RWPE2 (cell line): ENCODE measurements at regions not wholly inside any gene's neighbourhood (a gene's known extent, or its start where the extent isn't known, plus 50 kb on each side); places are given as distances from the start of the nearest gene placed in this dataset.
"Not testable (repeated sequence)": the region's sequence is repeated elsewhere in the genome, so short reads cannot be mapped to it uniquely, and the experiment has no call there.

Source experiments
- ATAC-seq: fragments of 200-7000 bp; cut with Tn5 transposase; 3 replicates; pipeline ENCODE4 v1.9.1; 2021; ENCODE audit warnings: low read depth
- DNase-seq: peaks from one replicate; pipeline ENCODE4 v3.0.0-alpha.2; 2020; ENCODE audit warnings: low spot score
- H3K27ac ChIP-seq: fragments of 450-650 bp; 2 replicates; pipeline ENCODE4 v1.5.1; 2017; ENCODE audit warnings: mild to moderate bottlenecking; ENCODE audit not compliant: poor library complexity, severe bottlenecking
- H3K27me3 ChIP-seq: fragments of 250-450 bp; sonication (Bioruptor Pico); 2 replicates; pipeline ENCODE4 v1.5.1; 2021; ENCODE audit warnings: mild to moderate bottlenecking, moderate library complexity; ENCODE audit not compliant: insufficient read depth, poor library complexity, severe bottlenecking
- H3K36me3 ChIP-seq: fragments of 250-450 bp; sonication (Bioruptor Pico); 2 replicates; pipeline ENCODE4 v1.5.1; 2020; ENCODE audit warnings: low read depth, mild to moderate bottlenecking, moderate library complexity
- H3K4me1 ChIP-seq: fragments of 250-450 bp; sonication (Bioruptor Pico); 2 replicates; pipeline ENCODE4 v1.5.1; 2021; ENCODE audit warnings: mild to moderate bottlenecking, moderate library complexity; ENCODE audit not compliant: insufficient read depth, poor library complexity, severe bottlenecking
- H3K4me3 ChIP-seq: fragments of 250-450 bp; sonication (Bioruptor Pico); 2 replicates; pipeline ENCODE4 v1.5.1; 2021; ENCODE audit warnings: mild to moderate bottlenecking, moderate library complexity; ENCODE audit not compliant: severe bottlenecking
- H3K9me3 ChIP-seq: fragments of 250-450 bp; sonication (Bioruptor Pico); 2 replicates; pipeline ENCODE4 v1.5.1; 2021; ENCODE audit warnings: mild to moderate bottlenecking, moderate library complexity; ENCODE audit not compliant: severe bottlenecking
- TF ChIP-seq, protein P1 (sequence below): fragments of 450-650 bp; IDR thresholded peaks from one replicate; pipeline ENCODE4 v1.5.1; 2017; ENCODE audit warnings: mild to moderate bottlenecking, moderate library complexity; ENCODE audit not compliant: poor library complexity, severe bottlenecking

DNA sequence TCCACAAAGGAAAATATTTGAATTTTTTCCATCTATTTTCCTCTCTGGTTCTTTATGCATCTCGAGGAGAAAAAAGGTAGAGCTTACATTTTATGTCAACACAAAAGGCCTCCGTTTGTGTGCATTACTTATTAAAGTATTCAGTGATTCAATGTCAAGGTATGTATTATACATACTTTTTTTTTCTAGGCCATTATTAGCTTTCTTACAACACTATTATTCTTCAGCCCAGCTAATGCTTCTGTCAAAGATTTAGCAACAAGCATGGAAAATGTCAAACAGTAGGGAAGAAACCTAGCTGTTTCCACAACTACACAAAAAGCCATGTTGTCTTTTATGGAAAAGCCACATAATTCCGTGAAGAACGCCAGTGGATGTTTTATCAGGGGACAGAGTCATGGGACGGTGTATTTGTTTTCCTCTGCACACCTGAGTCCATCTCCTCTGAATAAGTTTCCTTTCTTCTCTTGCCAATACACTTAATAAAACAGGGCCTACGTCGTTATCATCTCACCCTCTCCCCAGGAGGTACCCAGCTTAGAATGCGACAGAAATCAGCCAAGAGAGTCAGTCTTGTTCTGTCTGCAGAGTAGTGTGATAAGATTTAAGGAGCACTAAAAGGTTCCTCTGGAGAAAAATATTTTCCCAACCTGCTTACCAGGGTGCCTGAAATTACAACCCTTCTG, 209.7 kb upstream of the AUTS2 start:
- ATAC-seq (no peak), DNase-seq (no peak)
- Histone ChIP-seq H3K27ac (no peak overlapping the region), H3K36me3 (no peaks in the 10 kb centered on the region), H3K9me3 (no peaks in the 10 kb centered on the region), H3K4me3 (no peak overlapping the region), H3K27me3 (no peaks in the 10 kb centered on the region), H3K4me1 (no peaks in the 10 kb centered on the region)
- TF ChIP-seq, protein P1, sequence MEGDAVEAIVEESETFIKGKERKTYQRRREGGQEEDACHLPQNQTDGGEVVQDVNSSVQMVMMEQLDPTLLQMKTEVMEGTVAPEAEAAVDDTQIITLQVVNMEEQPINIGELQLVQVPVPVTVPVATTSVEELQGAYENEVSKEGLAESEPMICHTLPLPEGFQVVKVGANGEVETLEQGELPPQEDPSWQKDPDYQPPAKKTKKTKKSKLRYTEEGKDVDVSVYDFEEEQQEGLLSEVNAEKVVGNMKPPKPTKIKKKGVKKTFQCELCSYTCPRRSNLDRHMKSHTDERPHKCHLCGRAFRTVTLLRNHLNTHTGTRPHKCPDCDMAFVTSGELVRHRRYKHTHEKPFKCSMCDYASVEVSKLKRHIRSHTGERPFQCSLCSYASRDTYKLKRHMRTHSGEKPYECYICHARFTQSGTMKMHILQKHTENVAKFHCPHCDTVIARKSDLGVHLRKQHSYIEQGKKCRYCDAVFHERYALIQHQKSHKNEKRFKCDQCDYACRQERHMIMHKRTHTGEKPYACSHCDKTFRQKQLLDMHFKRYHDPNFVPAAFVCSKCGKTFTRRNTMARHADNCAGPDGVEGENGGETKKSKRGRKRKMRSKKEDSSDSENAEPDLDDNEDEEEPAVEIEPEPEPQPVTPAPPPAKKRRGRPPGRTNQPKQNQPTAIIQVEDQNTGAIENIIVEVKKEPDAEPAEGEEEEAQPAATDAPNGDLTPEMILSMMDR, result no peak

DNA sequence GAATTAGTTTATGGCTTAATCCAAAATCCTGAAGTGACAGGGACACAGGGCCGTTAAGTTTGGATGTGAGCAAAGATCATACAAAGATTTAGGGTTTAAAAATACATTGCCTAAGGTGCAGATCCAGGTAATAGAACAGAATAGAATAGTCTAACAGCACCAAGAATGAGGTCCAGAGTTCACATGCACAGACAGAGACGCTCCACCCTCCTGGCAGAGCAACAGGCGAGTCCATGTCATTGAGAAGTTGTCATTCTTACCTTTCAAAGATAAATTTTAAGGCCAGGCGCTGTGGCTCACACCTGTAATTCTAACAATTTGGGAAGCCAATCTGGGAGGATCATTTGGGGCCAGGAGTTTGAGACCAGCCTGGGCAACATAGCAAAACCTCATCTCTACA, 209.1 kb upstream of the AUTS2 start:
- no peak for ATAC-seq

DNA sequence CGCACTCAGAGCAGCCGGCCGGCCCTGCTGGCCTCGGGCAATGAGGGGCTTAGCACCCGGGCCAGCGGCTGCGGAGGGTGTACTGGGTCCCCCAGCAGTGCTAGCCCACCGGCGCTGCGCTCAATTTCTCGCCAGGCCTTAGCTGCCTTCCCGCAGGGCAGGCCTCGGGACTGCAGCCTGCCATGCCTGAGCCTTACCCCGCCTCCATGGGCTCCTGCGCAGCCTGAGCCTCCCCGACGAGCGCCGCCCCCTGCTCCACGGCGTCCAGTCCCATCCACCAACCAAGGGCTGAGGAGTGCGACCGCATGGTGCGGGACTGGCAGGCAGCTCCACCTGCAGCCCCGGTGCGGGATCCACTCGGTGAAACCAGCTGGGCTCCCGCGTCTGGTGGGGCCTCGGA, 204.4 kb upstream of the AUTS2 start:
- H3K27ac ChIP-seq, ATAC-seq, H3K4me1 ChIP-seq, H3K9me3 ChIP-seq, H3K36me3 ChIP-seq, H3K4me3 ChIP-seq, H3K27me3 ChIP-seq, DNase-seq: not testable (repeated sequence)

More for the DNA sequence above, 209.1 kb upstream of the AUTS2 start:
- TF ChIP-seq, protein P1, result no peak
- Histone ChIP-seq H3K4me3 (no peak overlapping the region), H3K36me3 (no peaks in the 10 kb centered on the region), H3K4me1 (no peaks in the 10 kb centered on the region), H3K27me3 (no peaks in the 10 kb centered on the region), H3K9me3 (no peaks in the 10 kb centered on the region), H3K27ac (no peak overlapping the region)
- no peak for DNase-seq

DNA sequence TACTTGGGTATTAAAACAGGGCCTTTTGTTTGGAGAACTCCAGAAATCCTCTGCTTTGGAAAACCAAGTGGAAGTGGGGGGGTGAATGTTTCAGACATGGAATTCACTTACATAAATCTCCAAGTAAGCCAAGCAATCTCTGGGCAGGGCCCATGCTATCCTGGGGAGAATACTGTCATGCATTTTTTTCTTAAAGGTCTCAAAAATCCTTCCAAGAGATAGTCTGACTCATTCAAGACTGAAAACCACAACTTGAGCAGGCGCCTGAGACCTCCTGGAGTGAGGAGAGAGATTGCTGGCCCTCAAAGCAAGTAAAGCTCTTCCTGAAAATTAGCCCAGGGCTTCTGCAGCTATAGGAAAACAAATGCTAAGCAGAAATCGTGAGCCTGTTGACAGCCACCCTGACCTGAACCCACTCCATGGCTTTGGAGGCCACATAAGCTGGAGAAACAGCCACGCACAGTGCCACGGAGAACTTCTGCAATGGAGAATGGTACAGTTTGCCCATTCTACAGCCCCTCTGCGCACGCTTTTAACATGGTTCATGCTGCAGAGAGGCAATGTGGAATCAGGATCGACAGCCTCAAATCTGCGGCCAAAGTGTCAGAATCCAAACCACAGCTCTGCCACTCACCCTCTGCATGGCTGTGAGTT, 203.1 kb upstream of the AUTS2 start:
- no peak for ATAC-seq
- no peaks in the 10 kb centered on the region for H3K27me3 ChIP-seq
- H3K9me3 ChIP-seq, result no peaks in the 10 kb centered on the region
- TF ChIP-seq, protein P1, result no peak
- DNase-seq, result no peak
- H3K36me3 ChIP-seq, result no peaks in the 10 kb centered on the region
- H3K4me3 ChIP-seq, result no peak overlapping the region
- no peaks in the 10 kb centered on the region for H3K4me1 ChIP-seq
- no peak overlapping the region for H3K27ac ChIP-seq

DNA sequence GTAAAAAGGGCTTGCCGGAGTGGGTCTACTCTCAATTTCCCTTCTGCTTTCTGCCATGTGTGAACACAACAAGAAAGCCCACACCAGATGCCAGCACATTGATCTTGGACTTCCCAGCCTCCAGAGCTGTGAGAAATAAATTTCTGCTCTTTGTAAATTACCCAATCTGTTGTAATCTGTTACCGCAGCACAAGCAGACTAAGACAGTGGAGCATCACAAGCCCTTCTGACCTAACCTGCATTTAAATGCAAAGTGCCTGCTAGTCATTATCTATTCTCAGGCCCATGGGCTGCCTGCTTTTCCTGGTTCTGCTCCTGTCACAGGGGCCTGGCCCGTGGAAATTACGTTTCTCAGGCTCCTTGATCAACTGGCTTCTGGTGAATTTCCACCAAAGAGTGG, 199.3 kb upstream of the AUTS2 start:
- Histone ChIP-seq H3K36me3 (no peaks in the 10 kb centered on the region), H3K4me3 (no peak overlapping the region), H3K9me3 (no peaks in the 10 kb centered on the region), H3K4me1 (no peaks in the 10 kb centered on the region), H3K27ac (no peak overlapping the region), H3K27me3 (no peaks in the 10 kb centered on the region)
- TF ChIP-seq, protein P1, result no peak
- no peak for DNase-seq
- ATAC-seq, result no peak
